ENCODE measurements at regions not wholly inside any gene's neighbourhood (a gene's known extent, or its start where the extent isn't known, plus 50 kb on each side); places are given as distances from the start of the nearest gene placed in this dataset.

DNA sequence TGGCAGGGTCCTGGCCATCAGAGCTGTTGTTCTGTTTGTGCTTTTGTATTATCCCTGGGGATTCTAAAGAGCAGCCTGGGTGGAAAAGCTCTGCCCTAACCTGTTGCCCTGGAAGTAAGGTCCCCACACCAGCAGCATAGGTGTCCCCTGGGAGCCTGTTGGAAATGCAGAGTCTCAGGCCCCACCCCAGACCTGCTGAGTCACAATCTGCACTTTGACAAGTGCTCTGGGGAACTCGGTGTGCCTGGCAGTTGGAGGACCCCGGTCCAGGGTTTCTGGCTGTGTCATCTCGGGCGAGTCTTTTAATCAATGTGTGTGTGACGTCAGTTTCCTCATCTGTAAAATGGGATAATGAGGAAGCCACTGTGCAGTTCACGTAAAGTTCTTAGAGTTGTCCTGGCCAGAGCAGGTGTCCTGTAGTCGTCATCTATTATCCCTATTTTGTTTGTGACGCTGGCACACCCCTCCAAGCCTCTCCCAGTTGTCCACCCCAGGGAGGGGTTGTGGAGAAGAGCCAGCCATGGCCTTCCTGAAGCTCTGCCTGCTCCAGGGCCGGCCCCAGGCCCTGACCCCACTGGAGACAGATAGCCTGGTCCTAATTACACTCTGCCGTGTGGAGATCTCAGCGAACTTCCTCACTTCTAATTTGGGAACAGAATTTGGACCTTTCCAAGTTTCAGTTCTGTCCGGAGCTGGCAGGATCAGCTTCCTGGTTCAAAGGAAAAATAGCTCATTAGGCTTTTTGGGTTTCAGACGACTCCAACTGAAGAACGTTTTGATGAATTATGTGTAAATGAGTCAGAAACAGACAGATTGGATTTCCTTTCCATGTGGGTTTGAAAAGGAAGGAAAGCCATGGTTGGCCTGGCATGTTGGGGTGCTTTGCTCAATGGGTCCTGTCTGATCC, 295.7 kb upstream of the FOXF1 start:
- DNase-seq (ENCODE audit: low read depth), result no peak

DNA sequence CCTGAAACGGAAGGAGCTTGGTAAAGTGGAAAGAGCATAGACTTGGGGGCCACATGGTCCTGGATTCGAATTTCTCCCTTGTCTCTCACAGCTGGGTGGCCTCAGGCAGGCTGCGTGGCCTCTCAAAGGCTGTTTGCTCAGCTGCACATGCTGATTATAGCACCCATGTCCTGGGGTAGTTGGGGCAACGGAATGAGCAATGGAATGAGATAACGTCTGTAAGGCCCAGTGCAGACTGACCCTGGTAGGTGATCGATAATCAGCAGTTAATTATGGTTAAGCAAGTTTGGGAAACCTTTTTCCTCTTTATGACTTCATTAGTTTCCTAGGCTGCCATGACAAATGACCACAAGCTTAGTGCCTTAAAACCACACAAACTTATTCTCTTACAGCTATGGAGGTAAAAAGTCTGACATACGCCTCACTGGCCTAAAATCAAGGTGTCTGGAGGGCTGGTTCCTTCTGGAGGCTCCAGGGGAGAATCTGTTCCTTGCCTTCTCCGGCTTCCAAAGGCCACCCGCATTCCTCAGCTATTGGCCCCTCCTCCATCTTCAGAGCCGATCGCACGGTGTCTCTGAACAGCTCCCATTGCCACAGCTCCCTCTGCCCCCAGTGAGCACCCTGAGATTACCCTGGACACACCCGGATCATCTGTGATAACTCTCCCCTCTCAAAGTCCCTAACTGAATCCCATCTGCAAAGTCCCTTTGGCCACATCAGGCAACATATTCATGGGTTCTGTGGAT, 294.9 kb upstream of the FOXF1 start:
- DNase-seq (ENCODE audit: low read depth), result no peak

DNA sequence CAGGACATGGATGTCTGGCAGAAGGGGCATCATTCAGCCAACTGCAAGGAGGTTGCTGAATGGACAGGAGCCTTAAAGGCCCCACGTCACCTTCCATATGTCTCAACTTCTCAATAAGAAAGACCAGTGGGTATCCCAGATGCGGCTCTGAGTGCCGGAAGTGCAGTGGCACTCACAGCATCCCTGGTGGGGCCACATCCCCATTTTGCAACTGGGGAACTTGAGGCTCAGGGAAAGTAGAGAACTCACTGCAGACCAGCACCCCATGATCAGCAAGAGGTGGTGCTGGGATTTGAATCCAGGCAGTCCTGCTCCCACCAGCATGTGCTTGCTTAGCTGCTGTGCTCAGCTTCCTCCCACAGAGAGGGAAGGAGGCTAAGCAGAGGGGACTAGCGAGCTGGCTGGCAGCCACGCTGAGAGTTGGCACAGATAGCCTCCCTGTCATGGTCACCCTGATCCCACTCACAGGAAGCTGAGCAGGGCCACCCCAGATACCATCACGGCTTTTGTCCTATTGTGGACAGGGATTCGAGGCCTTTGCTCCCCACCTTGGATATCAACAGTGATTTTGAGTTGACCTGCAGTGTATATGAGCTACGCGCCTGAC, 294.2 kb upstream of the FOXF1 start:
- no peak for DNase-seq (ENCODE audit: low read depth)

DNA sequence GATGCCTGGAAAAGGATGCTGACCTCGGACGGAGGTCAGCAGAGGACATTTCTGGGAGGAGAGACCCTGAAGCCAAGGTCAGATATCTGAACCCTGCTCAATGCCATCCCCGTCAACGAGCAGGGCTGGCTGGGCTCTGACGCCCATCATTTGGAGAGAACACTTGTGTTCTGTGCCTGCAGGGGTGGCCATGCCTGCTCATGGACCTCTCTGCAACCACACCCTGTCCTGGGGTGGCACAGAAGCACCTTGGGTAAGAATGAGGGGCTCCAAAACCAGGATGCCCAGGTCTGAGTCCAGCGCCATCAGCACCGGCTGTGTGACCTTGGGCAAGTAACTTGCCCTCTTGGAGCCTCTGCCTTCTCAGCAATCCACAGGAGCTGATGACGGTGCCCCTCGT, 293.7 kb upstream of the FOXF1 start:
- no peak for DNase-seq (ENCODE audit: low read depth)

DNA sequence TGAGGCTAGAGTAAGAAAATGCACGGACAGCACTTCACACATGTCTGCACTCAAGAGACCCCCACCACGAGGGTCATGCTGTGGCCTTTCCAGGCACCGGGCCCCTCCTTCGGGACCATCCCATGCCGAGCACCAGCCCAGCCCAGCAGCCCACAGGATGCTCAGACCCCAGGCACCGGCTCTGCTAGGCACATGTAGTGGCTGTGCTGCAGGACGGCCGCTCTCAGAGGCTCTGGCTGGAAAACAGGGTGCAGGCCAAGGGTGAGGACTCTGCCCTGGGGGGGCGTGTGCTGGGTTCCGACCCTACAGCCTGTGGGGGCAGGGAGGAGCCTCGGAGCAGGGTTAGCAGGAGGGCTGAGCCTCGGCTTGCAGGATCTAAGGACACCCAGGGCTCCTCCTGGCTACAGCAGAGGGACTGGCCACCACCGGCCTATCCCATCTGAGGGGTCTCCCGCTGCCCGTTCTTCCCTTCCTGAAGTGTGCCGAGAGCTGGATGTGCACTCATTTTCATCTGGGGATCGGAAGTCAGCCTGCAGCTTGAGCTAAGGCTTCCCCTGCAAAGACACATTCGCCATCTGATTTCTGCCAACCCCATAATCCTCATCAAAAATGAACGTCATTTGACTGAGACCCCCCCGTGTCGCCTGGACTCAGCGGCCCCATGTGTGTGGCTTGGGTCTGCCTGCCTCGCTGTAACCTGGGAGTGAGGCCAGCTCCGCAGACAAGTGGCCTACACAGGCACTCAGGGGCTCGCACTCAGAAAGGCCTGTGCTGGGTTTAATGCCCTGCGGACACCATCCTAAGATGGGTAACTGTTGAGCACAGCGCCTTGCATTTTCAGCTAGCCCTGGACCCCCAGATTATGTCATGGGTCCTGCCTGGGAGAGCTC, 293.1 kb upstream of the FOXF1 start:
- no peak for DNase-seq (ENCODE audit: low read depth)

DNA sequence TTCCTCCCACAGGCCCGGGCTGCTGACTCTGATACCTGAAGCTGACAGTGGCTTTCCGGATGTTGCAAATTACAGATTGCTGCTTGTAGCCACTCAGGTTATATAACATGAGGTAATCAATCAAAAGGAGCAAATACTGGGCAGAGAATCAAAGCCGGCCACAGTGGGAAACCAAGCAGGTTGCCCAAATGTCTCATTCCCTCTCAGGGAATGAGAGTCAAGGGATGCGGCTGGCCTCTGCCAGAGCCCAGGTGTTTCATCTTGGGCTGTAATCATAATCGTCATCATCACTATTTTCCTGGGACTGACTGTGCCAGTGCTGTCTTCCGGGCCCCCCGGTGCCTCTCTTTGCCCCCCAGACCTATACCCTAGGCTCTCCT, 292.4 kb upstream of the FOXF1 start:
- no peak for DNase-seq (ENCODE audit: low read depth)

GRCh38 chr16:86218479-86219170, 291.7 kb upstream of the FOXF1 start:
- DNase-seq (ENCODE audit: low read depth), result no peak

DNA sequence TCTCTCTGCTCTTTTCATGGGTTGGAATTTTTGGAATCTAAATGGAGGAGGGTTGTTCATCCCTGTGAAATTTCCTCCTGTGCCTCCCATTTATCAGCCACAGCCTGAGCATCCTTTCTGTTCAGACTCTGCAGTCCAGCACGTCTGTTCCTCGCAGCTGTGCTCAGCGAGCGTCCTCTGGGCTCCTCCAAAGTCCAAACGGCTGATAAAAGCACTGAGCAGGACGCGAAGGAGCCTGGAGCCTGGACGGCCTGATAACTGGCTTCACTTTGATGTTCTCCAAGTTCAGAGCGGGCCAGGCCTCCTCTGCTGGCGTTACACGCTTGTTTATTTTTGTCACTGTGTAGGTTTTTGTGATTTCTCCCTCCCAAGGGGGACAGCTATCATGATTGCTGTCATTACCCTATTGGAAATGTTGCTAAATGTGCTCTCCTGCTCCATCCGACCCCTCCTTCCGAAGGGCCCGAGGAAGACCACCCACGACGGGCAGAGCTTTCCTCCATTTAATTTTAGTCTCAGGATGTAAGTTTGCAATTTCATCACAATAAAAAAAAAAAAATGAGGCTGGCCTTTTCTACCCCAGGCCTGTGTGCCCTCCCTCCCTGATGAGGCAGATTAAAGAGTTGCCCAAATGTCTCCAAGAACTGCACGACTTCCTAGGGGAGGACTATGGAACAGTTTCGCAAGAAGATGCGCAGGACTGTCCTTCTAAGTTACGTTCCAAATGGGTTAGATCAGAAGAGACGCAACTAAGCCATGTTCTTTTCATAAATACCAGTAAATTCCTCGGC, 290.5 kb upstream of the FOXF1 start:
- DNase-seq (ENCODE audit: low read depth), result no peak

- DNase-seq (ENCODE audit: low read depth), result no peak
These were observed 289.8 kb upstream of the FOXF1 start for GRCh38 chr16:86220561-86220960.

DNA sequence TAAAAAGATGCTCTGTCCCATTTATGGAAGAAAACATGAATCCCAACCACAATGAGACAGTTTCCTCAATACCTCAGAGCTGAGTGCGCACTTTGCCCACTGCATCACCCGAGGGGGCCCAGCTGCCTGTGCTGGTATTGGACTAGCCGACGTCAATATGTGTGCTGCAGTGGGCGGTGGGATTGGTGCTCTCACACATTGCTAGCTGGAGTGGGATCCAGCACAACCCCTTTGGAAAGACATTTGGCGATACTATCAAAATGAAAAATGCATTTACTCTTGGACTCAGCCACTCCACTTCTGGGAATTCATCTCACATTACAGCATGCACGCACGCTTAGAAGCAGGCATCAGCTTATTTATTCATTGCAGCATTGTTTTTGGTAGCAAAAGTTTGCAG, 289.2 kb upstream of the FOXF1 start:
- no peak for DNase-seq (ENCODE audit: low read depth)

GRCh38 chr16:86222547-86222946, 287.8 kb upstream of the FOXF1 start:
- DNase-seq (ENCODE audit: low read depth), result no peak

- DNase-seq (ENCODE audit: low read depth), result no peak
These were observed 287.3 kb upstream of the FOXF1 start for GRCh38 chr16:86222965-86223551.

GRCh38 chr16:86224126-86224525, 286.2 kb upstream of the FOXF1 start:
- no peak for DNase-seq (ENCODE audit: low read depth)

DNA sequence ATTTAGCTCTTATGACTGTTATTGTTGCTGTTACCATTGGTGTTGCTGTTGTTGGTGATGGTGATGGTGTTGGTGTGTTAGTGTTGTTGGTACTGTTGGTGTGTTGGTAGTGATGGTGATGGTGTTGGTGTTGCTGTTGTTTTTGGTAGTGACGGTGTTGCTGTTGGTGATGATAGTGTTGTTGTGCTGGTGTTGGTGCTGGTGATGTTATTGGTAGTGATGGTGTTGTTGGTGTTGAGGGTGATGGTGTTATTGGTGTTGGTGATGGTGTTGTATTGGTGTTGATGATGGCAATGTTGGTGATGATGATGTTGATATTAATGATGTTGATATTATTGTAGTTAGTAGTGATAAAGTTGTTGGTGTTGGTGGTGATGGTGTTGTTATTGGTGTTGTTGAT, 285.7 kb upstream of the FOXF1 start:
- DNase-seq (ENCODE audit: low read depth), result no peak

- DNase-seq (ENCODE audit: low read depth), result no peak
These were observed 284.4 kb upstream of the FOXF1 start for GRCh38 chr16:86225905-86226371.

GRCh38 chr16:86227041-86227440, 283.3 kb upstream of the FOXF1 start:
- no peak for DNase-seq (ENCODE audit: low read depth)

GRCh38 chr16:86227801-86228200, 282.5 kb upstream of the FOXF1 start:
- no peak for DNase-seq (ENCODE audit: low read depth)

- no peak for DNase-seq (ENCODE audit: low read depth)
These were observed 281.6 kb upstream of the FOXF1 start for GRCh38 chr16:86228713-86229112.

- no peak for DNase-seq (ENCODE audit: low read depth)
These were observed 281.0 kb upstream of the FOXF1 start for GRCh38 chr16:86229283-86229682.

Data from renal cortical epithelial cell (primary cell).